D721Med (cell line): ENCODE measurements at regions not wholly inside any gene's neighbourhood (a gene's known extent, or its start where the extent isn't known, plus 50 kb on each side); places are given as distances from the start of the nearest gene placed in this dataset.
A peak's percentile ranks its signal among the peaks of the same experiment; 100 is the strongest.

ENCODE experiments used
- DNase-seq: peaks from one replicate; pipeline ENCODE4 v3.0.0; 2011; ENCODE audit warnings: low spot score; ENCODE audit not compliant: insufficient read length
- FAIRE-seq: peaks from 2 replicates; lab custom pipeline; 2011; peaks lifted over from hg19 to GRCh38; lab: Jason Lieb, UNC
- CTCF ChIP-seq: IDR thresholded peaks from 2 replicates; pipeline ENCODE4 v1.5.1; 2012; ENCODE audit warnings: mild to moderate bottlenecking, control low read depth; ENCODE audit not compliant: insufficient read depth; ENCODE audit errors: missing control alignments

- DNase-seq (no peak), FAIRE-seq (no peak)
Measured at GRCh38 chr3:13213911-13214846, 140.9 kb upstream of the IQSEC1 start.

GRCh38 chr3:13213490-13213889, 140.3 kb upstream of the IQSEC1 start:
- DNase-seq (no peak), FAIRE-seq (no peak)
- no peak for TF ChIP-seq CTCF

More at GRCh38 chr3:13213911-13214846, 140.9 kb upstream of the IQSEC1 start:
- no peak for TF ChIP-seq CTCF

GRCh38 chr3:13211605-13212210, 138.5 kb upstream of the IQSEC1 start:
- TF ChIP-seq CTCF, result no peak
- DNase-seq (no peak), FAIRE-seq (no peak)

DNA sequence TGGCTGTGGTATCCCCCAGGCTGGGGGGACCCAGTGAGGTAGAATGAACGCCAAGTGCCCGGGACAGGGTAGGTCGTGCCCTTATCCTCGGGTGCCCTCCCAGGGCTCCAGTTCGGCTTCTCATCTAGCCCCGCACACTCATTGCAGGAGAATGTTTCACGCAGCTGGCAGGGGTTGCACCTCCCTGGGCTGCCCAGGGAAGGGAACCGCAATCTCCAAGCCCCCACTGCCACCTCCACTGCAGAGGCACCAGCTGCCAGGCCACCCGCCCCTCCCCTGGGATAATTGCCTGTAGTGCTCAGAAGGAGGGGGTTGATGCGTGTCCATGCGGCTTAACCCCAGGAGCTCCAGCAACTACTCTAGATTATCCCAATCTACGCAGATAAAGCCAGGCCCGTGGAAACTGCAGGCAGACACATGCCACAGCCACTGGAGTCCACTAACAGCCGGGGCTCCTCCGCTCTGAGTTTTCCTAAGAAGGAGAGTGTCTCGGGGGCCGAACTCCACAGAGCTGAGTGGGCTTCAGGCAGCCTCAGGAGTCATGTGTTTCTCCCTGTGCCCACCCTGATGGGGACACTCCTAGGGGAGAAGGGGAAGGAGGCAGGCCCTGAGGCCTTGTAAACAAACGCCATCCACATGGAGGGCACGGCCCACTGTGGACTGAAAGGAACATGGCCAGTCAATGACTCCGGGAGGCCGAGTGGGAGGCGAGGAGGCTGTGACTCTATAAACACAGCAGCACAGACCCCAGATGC, 137.2 kb upstream of the IQSEC1 start:
- peak; percentile 58 for FAIRE-seq
- peak; percentile 86 for DNase-seq
- TF ChIP-seq CTCF, result no peak

DNA sequence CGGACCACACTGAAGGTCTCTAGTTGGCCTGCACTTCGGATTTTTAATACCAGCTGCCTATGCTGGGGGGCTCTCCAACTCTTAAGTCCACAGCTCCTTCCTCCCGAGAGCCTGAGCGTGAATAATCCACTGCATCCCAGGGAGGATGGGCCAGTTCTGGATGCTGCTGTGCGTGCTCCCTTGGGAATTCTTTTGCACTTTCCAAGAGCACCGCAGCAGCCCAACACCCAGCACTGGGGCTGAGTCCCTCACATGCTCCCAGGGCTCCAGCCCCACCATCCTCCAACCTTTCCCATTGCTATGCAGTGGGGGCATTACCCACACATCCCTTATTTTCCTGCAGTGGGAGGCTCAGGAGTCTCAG, 136.4 kb upstream of the IQSEC1 start:
- FAIRE-seq (no peak), DNase-seq (no peak)
- no peak for TF ChIP-seq CTCF

GRCh38 chr3:13208706-13209633, 135.7 kb upstream of the IQSEC1 start:
- no peak for TF ChIP-seq CTCF
- no peak for DNase-seq
- FAIRE-seq, result no peak
